ENCODE measurements at regions not wholly inside any gene's neighbourhood (a gene's known extent, or its start where the extent isn't known, plus 50 kb on each side); places are given as distances from the start of the nearest gene placed in this dataset.

DNA sequence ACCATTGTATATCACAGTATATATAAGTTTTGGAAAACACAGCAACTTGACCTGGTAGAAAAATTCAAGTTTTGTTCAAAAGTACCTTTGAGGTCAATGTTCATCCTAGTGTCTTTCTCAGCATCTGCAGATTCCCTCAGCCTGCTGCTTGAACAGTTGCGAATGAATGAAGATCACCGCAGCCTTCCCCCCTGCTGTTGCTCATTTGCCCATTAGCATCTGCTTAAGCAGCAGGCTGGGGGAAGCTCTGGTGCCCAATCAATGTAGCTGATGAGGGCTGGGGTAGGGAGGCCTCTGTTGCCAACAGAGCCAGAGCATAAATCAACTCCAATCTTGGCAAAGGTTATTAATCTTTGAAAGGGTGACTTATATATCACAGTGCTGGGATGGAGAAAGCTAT, 586.5 kb upstream of the PTPRD start:
- intact Hi-C loops (cut with DNase I) = no loop called here
- Histone ChIP-seq H3K27me3 (no peaks in the 10 kb centered on the region), H3K9me3 (no peaks in the 10 kb centered on the region), H3K36me3 (no peaks in the 10 kb centered on the region), H3K4me1 (no peaks in the 10 kb centered on the region), H3K27ac (no peak overlapping the region), H3K4me3 (no peak overlapping the region)
- TF ChIP-seq, protein P1, sequence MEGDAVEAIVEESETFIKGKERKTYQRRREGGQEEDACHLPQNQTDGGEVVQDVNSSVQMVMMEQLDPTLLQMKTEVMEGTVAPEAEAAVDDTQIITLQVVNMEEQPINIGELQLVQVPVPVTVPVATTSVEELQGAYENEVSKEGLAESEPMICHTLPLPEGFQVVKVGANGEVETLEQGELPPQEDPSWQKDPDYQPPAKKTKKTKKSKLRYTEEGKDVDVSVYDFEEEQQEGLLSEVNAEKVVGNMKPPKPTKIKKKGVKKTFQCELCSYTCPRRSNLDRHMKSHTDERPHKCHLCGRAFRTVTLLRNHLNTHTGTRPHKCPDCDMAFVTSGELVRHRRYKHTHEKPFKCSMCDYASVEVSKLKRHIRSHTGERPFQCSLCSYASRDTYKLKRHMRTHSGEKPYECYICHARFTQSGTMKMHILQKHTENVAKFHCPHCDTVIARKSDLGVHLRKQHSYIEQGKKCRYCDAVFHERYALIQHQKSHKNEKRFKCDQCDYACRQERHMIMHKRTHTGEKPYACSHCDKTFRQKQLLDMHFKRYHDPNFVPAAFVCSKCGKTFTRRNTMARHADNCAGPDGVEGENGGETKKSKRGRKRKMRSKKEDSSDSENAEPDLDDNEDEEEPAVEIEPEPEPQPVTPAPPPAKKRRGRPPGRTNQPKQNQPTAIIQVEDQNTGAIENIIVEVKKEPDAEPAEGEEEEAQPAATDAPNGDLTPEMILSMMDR (IDR thresholded peaks at IDR 0.05) = no peak
- TF ChIP-seq POLR2A (IDR thresholded peaks at IDR 0.05) = no peak
- no peak for DNase-seq
- ATAC-seq = no peak
- WGBS, 4 donors = 47 to 70% (median 64%) methylated on average over 2 of the region's 2 CpGs

DNA sequence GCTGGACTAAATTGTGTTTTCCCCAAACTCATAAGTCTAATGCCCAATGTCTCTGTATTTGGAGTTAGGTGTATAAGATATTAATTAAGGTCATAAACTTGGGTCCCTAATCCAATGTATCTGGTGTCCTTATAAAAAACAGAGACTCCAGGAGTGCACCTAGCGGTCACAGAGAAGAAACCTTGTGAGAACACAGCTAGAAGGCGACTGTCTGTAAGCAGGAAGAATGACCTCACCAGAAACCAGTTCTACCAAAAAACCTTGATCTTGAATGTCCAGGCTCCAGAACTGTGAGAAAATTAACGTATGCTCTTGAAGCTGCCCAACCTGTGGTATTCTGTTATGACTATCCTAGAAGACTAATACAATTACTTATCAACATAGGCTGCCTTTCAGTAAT, 591.7 kb upstream of the PTPRD start:
- DNase-seq (no peak), ATAC-seq (no peak)
- Histone ChIP-seq H3K4me3 (no peak overlapping the region), H3K27ac (no peak overlapping the region), H3K9me3 (no peaks in the 10 kb centered on the region), H3K27me3 (no peaks in the 10 kb centered on the region), H3K36me3 (no peaks in the 10 kb centered on the region), H3K4me1 (no peaks in the 10 kb centered on the region)
- TF ChIP-seq, protein P1 (IDR thresholded peaks at IDR 0.05) = no peak
- no peak for TF ChIP-seq POLR2A (IDR thresholded peaks at IDR 0.05)
- 71 to 79% (median 72%) methylated on average over 3 of the region's 3 CpGs for WGBS, 4 donors
- intact Hi-C loops (cut with DNase I) = no loop called here

DNA sequence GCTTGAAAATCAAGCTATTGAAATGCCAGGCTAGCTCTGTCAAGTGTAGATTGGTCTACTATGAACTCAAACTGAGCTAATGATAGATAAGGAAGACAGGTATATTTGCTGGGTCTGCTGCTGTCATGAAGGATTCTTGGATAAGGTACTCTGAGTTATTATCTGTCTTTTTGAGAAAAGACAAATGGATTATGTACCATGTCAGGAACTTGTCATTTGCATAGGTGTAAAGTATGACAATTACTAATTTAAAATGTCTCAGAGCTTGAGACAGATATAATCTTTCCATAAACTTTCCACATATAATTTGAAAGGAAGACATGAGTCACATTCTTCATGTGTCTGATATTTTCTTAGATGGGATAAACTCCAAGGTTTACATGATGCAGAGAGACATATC, 594.1 kb upstream of the PTPRD start:
- TF ChIP-seq, protein P1 (IDR thresholded peaks at IDR 0.05) = no peak
- no peak for TF ChIP-seq POLR2A (IDR thresholded peaks at IDR 0.05)
- ATAC-seq (no peak), DNase-seq (no peak)
- Histone ChIP-seq H3K36me3 (no peaks in the 10 kb centered on the region), H3K4me3 (no peak overlapping the region), H3K9me3 (no peaks in the 10 kb centered on the region), H3K27ac (no peak overlapping the region), H3K4me1 (no peaks in the 10 kb centered on the region), H3K27me3 (no peaks in the 10 kb centered on the region)
- intact Hi-C loops (cut with DNase I) = no loop called here

DNA sequence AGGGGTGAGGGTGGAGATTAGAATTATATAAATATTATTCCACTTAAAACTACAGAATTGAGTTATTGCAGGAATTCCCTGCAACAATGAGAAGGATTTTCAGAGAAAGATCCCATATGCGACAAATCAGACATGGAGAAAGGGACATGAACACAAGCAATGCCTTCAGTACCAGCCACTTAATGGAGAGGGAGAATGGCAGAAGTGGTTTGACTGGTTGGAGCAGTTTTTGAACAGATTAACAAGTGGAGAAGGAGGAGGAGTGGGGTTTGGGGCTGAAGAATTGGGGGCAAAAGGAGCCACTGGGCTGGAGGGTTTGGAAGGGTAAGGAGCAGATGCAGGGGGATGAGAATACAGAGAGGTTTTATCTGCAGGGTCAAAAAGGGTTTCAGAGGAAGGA, 620.9 kb upstream of the PTPRD start:
- 91 to 97% (median 94%) methylated on average over 1 of the region's 1 CpG for WGBS, 4 donors
- no peak for ATAC-seq
- intact Hi-C loops (cut with DNase I) = no loop called here
- Histone ChIP-seq H3K27ac (no peak overlapping the region), H3K4me3 (no peak overlapping the region), H3K9me3 (peaks cover 0 to 3% (median 0%) of the 10 kb centered on the region in 12 donors), H3K4me1 (no peaks in the 10 kb centered on the region), H3K36me3 (no peaks in the 10 kb centered on the region), H3K27me3 (no peaks in the 10 kb centered on the region)
- TF ChIP-seq POLR2A (IDR thresholded peaks at IDR 0.05) = no peak
- TF ChIP-seq, protein P1 (IDR thresholded peaks at IDR 0.05) = no peak
- DNase-seq = no peak

Measured in heart left ventricle (tissue), 16 donors.